SK-N-DZ (cell line): ENCODE measurements at regions not wholly inside any gene's neighbourhood (a gene's known extent, or its start where the extent isn't known, plus 50 kb on each side); places are given as distances from the start of the nearest gene placed in this dataset.

ENCODE experiments used
- small RNA-seq, 2 experiments: library from RNA; depleted of rRNA; stranded (forward); fragments of <200 nt; gene quantifications; one replicate each; pipeline ENCODE3, GENCODE V24; 2014

Small RNA genes in the stretch of these regions (small RNA-seq; reads per million reads assigned to genes)
- 0 reads per million in 2 experiments for gene BX323845.1
- 0 reads per million in 2 experiments for gene BX323845.2
